SK-N-SH (cell line): ENCODE measurements at regions not wholly inside any gene's neighbourhood (a gene's known extent, or its start where the extent isn't known, plus 50 kb on each side); places are given as distances from the start of the nearest gene placed in this dataset.

Experiments used
- CHD2 ChIP-seq: fragments of 150-350 bp; IDR thresholded peaks from 2 replicates; pipeline ENCODE4 v1.6.1; 2018; ENCODE audit warnings: low read length; ENCODE audit not compliant: partially characterized antibody
- CTCF ChIP-seq: fragments of 200-600 bp; sonication (generic); IDR thresholded peaks from 2 replicates; pipeline ENCODE4 v1.6.1; 2017; ENCODE audit warnings: antibody characterized with exemption, mild to moderate bottlenecking, moderate library complexity
- EP300 ChIP-seq, 2 experiments: IDR thresholded peaks; 2 replicates each; pipeline versions ENCODE4 v1.4.0 to v1.6.1; 2012; ENCODE audit warnings: borderline replicate concordance in 1 of 2, low read depth in 1 of 2, low read length in 1 of 2
- EZH2phosphoT487 ChIP-seq: fragments of 200-600 bp; sonication (generic); IDR thresholded peaks from 2 replicates; pipeline ENCODE4 v1.6.1; 2017; ENCODE audit warnings: low read depth, mixed run types, mild to moderate bottlenecking, antibody characterized with exemption, moderate library complexity, borderline replicate concordance
- GABPA ChIP-seq: IDR thresholded peaks from 2 replicates; pipeline ENCODE4 v1.4.0; 2012; ENCODE audit warnings: low read depth, mild to moderate bottlenecking
- GATA2 ChIP-seq: sonication (generic); formaldehyde crosslinking; IDR thresholded peaks from 2 replicates; pipeline ENCODE4 v1.5.0; 2020; ENCODE audit warnings: mild to moderate bottlenecking, missing genetic modification reagents
- NRF1 ChIP-seq: IDR thresholded peaks from 2 replicates; pipeline ENCODE4 v1.6.1; 2012; ENCODE audit warnings: low read depth, mild to moderate bottlenecking, low read length
- POLR2AphosphoS5 ChIP-seq: IDR thresholded peaks from 2 replicates; pipeline ENCODE4 v1.6.1; 2012; ENCODE audit warnings: low read depth, low read length
- RAD21 ChIP-seq: IDR thresholded peaks from 2 replicates; pipeline ENCODE4 v1.6.1; 2012; ENCODE audit warnings: mild to moderate bottlenecking, low read length
- SIN3A ChIP-seq: IDR thresholded peaks from 2 replicates; pipeline ENCODE4 v1.6.1; 2012; ENCODE audit warnings: low read depth, mild to moderate bottlenecking, low read length, moderate library complexity, borderline replicate concordance
- SMC3 ChIP-seq: IDR thresholded peaks from 2 replicates; pipeline ENCODE4 v1.6.1; 2012; ENCODE audit warnings: low read depth, low read length, improper control_type of control experiment
- TF ChIP-seq, protein P1 (sequence below): fragments of 150-350 bp; IDR thresholded peaks from 2 replicates; pipeline ENCODE4 v1.6.1; 2017; ENCODE audit warnings: antibody characterized with exemption, low read length, low read depth, borderline replicate concordance
- TF ChIP-seq, protein P2 (sequence below): IDR thresholded peaks from 2 replicates; pipeline ENCODE4; 2012
- TF ChIP-seq, protein P3 (sequence below): IDR thresholded peaks from 2 replicates; pipeline ENCODE4 v1.4.0; 2012; ENCODE audit warnings: low read depth

DNA sequence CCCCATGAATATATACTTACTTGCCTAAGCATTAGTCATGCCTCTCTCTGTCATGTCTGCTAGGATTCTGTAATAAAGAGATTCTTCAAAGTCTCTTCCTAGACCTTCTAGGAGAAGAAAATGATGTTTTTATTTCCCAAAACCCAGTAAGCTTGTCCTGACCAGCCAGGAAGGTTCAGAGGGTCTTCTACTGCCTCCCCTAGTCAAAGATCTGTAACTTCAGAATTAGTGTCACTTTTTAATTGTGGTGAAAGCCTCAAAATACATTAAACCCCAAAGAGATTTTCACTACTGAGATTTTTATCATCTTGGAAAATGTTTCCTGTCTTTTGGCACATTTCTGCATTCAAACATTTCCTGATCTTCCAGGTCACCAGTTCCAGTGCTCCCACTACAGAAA lies 232.9 kb upstream of the STK17B start:
- no peak; the same call in 1 of the 2 replicates for TF ChIP-seq CTCF
- TF ChIP-seq SMC3: no peak
- no peak for TF ChIP-seq CHD2
- TF ChIP-seq SIN3A: no peak
- TF ChIP-seq GABPA: no peak
- TF ChIP-seq, protein P1, sequence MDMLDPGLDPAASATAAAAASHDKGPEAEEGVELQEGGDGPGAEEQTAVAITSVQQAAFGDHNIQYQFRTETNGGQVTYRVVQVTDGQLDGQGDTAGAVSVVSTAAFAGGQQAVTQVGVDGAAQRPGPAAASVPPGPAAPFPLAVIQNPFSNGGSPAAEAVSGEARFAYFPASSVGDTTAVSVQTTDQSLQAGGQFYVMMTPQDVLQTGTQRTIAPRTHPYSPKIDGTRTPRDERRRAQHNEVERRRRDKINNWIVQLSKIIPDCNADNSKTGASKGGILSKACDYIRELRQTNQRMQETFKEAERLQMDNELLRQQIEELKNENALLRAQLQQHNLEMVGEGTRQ: no peak
- TF ChIP-seq NRF1: no peak
- TF ChIP-seq EZH2phosphoT487: no peak
- TF ChIP-seq POLR2AphosphoS5: no peak
- no peak for TF ChIP-seq GATA2
- TF ChIP-seq, protein P2, sequence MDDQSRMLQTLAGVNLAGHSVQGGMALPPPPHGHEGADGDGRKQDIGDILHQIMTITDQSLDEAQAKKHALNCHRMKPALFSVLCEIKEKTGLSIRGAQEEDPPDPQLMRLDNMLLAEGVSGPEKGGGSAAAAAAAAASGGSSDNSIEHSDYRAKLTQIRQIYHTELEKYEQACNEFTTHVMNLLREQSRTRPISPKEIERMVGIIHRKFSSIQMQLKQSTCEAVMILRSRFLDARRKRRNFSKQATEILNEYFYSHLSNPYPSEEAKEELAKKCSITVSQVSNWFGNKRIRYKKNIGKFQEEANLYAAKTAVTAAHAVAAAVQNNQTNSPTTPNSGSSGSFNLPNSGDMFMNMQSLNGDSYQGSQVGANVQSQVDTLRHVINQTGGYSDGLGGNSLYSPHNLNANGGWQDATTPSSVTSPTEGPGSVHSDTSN: peak; percentile 22; the same call in 1 of the 2 replicates
- no peak for TF ChIP-seq EP300 (IDR thresholded peaks at IDR 0.05; ENCODE audit: borderline replicate concordance in 1 of 2, low read depth in 1 of 2, low read length in 1 of 2)
- TF ChIP-seq RAD21: no peak
- TF ChIP-seq, protein P3, sequence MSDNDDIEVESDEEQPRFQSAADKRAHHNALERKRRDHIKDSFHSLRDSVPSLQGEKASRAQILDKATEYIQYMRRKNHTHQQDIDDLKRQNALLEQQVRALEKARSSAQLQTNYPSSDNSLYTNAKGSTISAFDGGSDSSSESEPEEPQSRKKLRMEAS: no peak
